B cell (primary cell): ENCODE measurements at regions not wholly inside any gene's neighbourhood (a gene's known extent, or its start where the extent isn't known, plus 50 kb on each side); places are given as distances from the start of the nearest gene placed in this dataset.

Experiments used
- ATAC-seq: fragments of 200-7000 bp; cut with Tn5 transposase; one replicate; pipeline ENCODE4 v1.10.0; 2021; ENCODE audit warnings: low read depth, mild to moderate bottlenecking, moderate number of reproducible peaks, moderate library complexity
- CTCF ChIA-PET: fragments of 350-600 bp; sonication (Branson Sonifier 250); formaldehyde crosslinking; loops from one replicate; lab custom pipeline; 2021; ENCODE audit warnings: antibody characterized with exemption, inconsistent platforms; lab: Charles Lee
- POLR2A ChIA-PET: fragments of 350-600 bp; sonication (Branson Sonifier 250); formaldehyde crosslinking; loops from one replicate; lab custom pipeline; 2021; ENCODE audit warnings: antibody characterized with exemption; lab: Charles Lee
- DNase-seq: peaks from one replicate; pipeline ENCODE4 v3.0.0; 2013
- H2AFZ ChIP-seq: 2 replicates; pipeline ENCODE4 v1.6.1; 2012; ENCODE audit warnings: mild to moderate bottlenecking, low read depth, low read length; ENCODE audit not compliant: insufficient read depth, poor library complexity, severe bottlenecking
- H3K27ac ChIP-seq, 2 donors: 1 replicate in 1 of 2; 2 replicates in 1 of 2; pipeline ENCODE4 v1.5.1; 2012 to 2013; ENCODE audit warnings: low read length in 2 of 2, mild to moderate bottlenecking in 2 of 2, moderate library complexity in 1 of 2
- H3K27me3 ChIP-seq, 4 experiments: fragments of 200-600 bp in 1 of 4; sonication (generic) in 1 of 4; replicated peaks in 1 of 4; 1 replicate in 2 of 4; 2 replicates in 2 of 4; pipeline versions ENCODE4 v1.6.1 to v1.7.0; 2013 to 2016; ENCODE audit warnings: low read length in 3 of 4, mild to moderate bottlenecking in 2 of 4, mixed read lengths in 1 of 4, moderate library complexity in 1 of 4; ENCODE audit not compliant: insufficient read depth in 4 of 4, control insufficient read depth in 3 of 4; ENCODE audit errors: control extremely low read depth in 1 of 4
- H3K36me3 ChIP-seq, 2 experiments: replicated peaks in 1 of 2; 1 replicate in 1 of 2; 2 replicates in 1 of 2; pipeline versions ENCODE4 v1.6.1 to v1.7.1; 2013; ENCODE audit warnings: low read length in 1 of 2; ENCODE audit not compliant: insufficient read depth in 2 of 2, control insufficient read depth in 1 of 2; ENCODE audit errors: control extremely low read depth in 1 of 2, extremely low read depth in 1 of 2
- H3K4me1 ChIP-seq, 2 donors: fragments of 200-600 bp in 1 of 2; sonication (generic) in 1 of 2; 1 replicate in 1 of 2; 2 replicates in 1 of 2; pipeline versions ENCODE4 v1.5.1 to v1.6.1; 2013 to 2017; ENCODE audit warnings: low read length in 2 of 2; ENCODE audit not compliant: control insufficient read depth in 2 of 2, insufficient read depth in 2 of 2
- H3K4me2 ChIP-seq: replicated peaks from 2 replicates; pipeline ENCODE3; 2012; ENCODE audit warnings: mild to moderate bottlenecking, low read depth, low read length; ENCODE audit not compliant: poor library complexity, severe bottlenecking
- H3K4me3 ChIP-seq, 5 experiments: fragments of 200-600 bp in 1 of 5; sonication (generic) in 1 of 5; 1 replicate in 3 of 5; 2 replicates in 2 of 5; pipeline versions ENCODE4 v1.5.1 to v1.7.0; 2011 to 2016; ENCODE audit warnings: low read length in 4 of 5, mild to moderate bottlenecking in 4 of 5, low read depth in 2 of 5, control low read depth in 1 of 5, moderate library complexity in 1 of 5; ENCODE audit not compliant: insufficient read depth in 1 of 5; ENCODE audit errors: control extremely low read depth in 1 of 5, extremely low read depth in 1 of 5
- H3K79me2 ChIP-seq: fragments of 200-600 bp; sonication (generic); one replicate; pipeline ENCODE4 v1.6.0; 2016; ENCODE audit warnings: low read length; ENCODE audit not compliant: control insufficient read depth, insufficient read depth
- H3K9ac ChIP-seq: fragments of 200-600 bp; sonication (generic); 2 replicates; pipeline ENCODE4 v1.6.1; 2017; ENCODE audit warnings: mild to moderate bottlenecking, low read length, moderate library complexity
- H3K9me3 ChIP-seq, 3 donors: one replicate each; pipeline versions ENCODE4 v1.6.1 to v1.7.1; 2013; ENCODE audit warnings: low read length in 2 of 3; ENCODE audit not compliant: control insufficient read depth in 2 of 3, insufficient read depth in 1 of 3; ENCODE audit errors: control extremely low read depth in 1 of 3
- H4K20me1 ChIP-seq: 2 replicates; pipeline ENCODE4 v1.6.0; 2012; ENCODE audit warnings: mild to moderate bottlenecking, low read length; ENCODE audit not compliant: insufficient read depth, control insufficient read depth, poor library complexity, severe bottlenecking
- H3K27ac Mint-ChIP-seq: one replicate; pipeline ENCODE4 v1.8.0; 2021; ENCODE audit warnings: mixed read lengths
- H3K27me3 Mint-ChIP-seq: one replicate; pipeline ENCODE4 v1.8.0; 2021; ENCODE audit warnings: mixed read lengths
- H3K4me1 Mint-ChIP-seq: one replicate; pipeline ENCODE4 v1.8.0; 2021; ENCODE audit warnings: mixed read lengths
- H3K4me3 Mint-ChIP-seq: one replicate; pipeline ENCODE4 v1.8.0; 2021; ENCODE audit warnings: mixed read lengths
- H3K9me3 Mint-ChIP-seq: one replicate; pipeline ENCODE4 v1.8.0; 2022; ENCODE audit warnings: mixed read lengths; ENCODE audit not compliant: insufficient read depth
- EZH2 ChIP-seq: IDR thresholded peaks from 2 replicates; pipeline ENCODE4 v1.6.1; 2012; ENCODE audit warnings: borderline replicate concordance, low read depth, mild to moderate bottlenecking, moderate library complexity, low read length; ENCODE audit not compliant: insufficient read depth, poor library complexity, severe bottlenecking
- WGBS: methylation state at CpG from one replicate; pipeline ENCODE4 v1.1.5; 2013; ENCODE audit warnings: missing lambda C conversion rate; ENCODE audit not compliant: insufficient coverage; 5-methylcytosine and 5-hydroxymethylcytosine counted together
- intact Hi-C: fragments of 100-400 bp; cut with micrococcal nuclease; formaldehyde crosslinking; loops from one replicate; pipeline ENCODE4 v1.10.0; 2022
- TF ChIP-seq, protein P1 (sequence below): fragments of 200-600 bp; IDR thresholded peaks from one replicate; pipeline ENCODE4 v1.8.0; 2022; ENCODE audit warnings: antibody characterized with exemption, mild to moderate bottlenecking

DNA sequence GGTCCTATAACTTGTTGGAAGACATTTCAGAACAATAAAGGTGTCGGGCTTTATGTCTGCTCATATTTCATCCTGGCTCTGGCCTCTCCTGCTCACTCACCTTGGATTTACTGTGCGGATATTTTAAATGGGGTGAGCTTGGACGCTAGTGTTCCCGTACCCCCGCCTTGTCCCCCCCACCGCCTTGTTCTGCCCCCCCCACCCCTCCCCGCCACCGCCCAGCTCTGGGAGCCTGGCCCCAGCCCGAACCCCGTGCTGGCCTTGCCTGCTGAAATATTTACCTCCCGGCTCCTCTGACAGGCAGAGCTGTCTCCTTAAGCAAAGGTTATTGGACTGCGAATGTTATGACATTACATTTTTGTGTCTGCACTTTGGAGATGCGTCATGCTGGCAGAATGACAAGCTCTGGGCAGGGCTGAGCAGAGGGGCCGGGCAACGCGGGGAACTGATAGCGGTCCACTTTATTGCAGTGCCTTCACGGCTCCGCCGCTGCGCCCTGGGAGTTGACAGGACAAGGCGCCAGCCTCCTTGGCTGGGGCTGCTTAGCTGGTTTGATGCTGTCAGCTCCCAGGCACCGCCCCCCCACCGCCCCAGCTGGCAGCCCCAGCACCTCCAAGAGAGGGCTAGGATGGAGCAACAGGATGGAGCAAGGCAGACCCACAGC, 222.5 kb upstream of the GSE1 start:
- no peaks in the 10 kb centered on the region for H3K4me1 Mint-ChIP-seq
- CTCF ChIA-PET: interaction anchor here (0.5 to 5.0 kb wide), 6 partner anchors 12 to 225 kb away, joined by 3 to 35 read pairs (median 3); partner anchors contain the start of gene GSE1
- H3K4me3 Mint-ChIP-seq: no peak overlapping the region
- H3K27ac Mint-ChIP-seq: no peak overlapping the region
- H3K36me3 ChIP-seq: no peaks in the 10 kb centered on the region
- no peak overlapping the region for H3K27ac ChIP-seq
- no peak overlapping the region for H3K4me3 ChIP-seq
- peaks cover 17% of the 10 kb centered on the region for H3K27me3 Mint-ChIP-seq
- DNase-seq (no peak), ATAC-seq (no peak)
- no peaks in the 10 kb centered on the region for H3K9me3 ChIP-seq
- intact Hi-C loops: loop anchor here (10.0 kb wide), 1 partner anchor 86 kb away; no protein-coding TSS in a partner anchor
- no peaks in the 10 kb centered on the region for H3K79me2 ChIP-seq
- H3K27me3 ChIP-seq: peaks cover 0 to 14% (median 3%) of the 10 kb centered on the region in 4 experiments
- H3K9ac ChIP-seq: no peak overlapping the region
- no peak for TF ChIP-seq EZH2
- TF ChIP-seq, protein P1, sequence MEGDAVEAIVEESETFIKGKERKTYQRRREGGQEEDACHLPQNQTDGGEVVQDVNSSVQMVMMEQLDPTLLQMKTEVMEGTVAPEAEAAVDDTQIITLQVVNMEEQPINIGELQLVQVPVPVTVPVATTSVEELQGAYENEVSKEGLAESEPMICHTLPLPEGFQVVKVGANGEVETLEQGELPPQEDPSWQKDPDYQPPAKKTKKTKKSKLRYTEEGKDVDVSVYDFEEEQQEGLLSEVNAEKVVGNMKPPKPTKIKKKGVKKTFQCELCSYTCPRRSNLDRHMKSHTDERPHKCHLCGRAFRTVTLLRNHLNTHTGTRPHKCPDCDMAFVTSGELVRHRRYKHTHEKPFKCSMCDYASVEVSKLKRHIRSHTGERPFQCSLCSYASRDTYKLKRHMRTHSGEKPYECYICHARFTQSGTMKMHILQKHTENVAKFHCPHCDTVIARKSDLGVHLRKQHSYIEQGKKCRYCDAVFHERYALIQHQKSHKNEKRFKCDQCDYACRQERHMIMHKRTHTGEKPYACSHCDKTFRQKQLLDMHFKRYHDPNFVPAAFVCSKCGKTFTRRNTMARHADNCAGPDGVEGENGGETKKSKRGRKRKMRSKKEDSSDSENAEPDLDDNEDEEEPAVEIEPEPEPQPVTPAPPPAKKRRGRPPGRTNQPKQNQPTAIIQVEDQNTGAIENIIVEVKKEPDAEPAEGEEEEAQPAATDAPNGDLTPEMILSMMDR: no peak
- H4K20me1 ChIP-seq: no peaks in the 10 kb centered on the region
- no peaks in the 10 kb centered on the region for H3K9me3 Mint-ChIP-seq
- 93% methylated on average over 16 of the region's 24 CpGs for WGBS
- no peak overlapping the region for H3K4me2 ChIP-seq
- H2AFZ ChIP-seq: no peak overlapping the region
- POLR2A ChIA-PET: no interaction called here
- no peaks in the 10 kb centered on the region for H3K4me1 ChIP-seq

DNA sequence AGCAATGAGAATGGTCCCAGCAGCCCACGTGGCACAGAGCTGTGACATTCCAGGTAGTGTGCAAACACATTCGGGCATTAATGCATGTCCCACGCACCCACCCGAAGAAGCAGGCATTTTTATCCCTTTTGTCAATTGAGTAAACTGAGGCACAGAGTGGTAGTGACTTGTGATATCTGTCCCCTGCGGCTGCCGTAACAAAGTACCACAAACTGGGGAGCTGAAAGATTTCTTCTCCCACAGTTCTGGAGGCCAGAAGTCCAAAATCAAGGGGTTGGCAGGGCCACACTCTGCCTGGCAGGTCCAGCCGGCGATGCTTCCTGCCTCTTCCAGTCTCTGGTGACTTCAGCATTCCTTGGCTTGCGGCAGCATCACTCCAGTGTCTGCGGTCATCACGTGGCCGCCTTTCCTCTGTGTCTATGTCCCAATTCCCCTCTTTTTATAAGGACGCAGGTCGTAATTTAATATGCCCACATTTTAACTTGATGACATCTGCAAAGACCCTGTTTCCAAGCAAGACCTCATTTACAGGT, 221.9 kb upstream of the GSE1 start:
- H3K4me1 Mint-ChIP-seq: no peaks in the 10 kb centered on the region
- TF ChIP-seq, protein P1: no peak
- no peak for TF ChIP-seq EZH2
- Histone ChIP-seq H3K27me3 (peaks cover 0 to 9% (median 3%) of the 10 kb centered on the region in 4 experiments), H3K4me3 (no peak overlapping the region), H4K20me1 (no peaks in the 10 kb centered on the region), H3K36me3 (no peaks in the 10 kb centered on the region), H3K4me1 (no peaks in the 10 kb centered on the region), H3K9me3 (no peaks in the 10 kb centered on the region), H3K4me2 (no peak overlapping the region), H3K27ac (no peak overlapping the region), H3K9ac (no peak overlapping the region), H3K79me2 (no peaks in the 10 kb centered on the region), H2AFZ (no peak overlapping the region)
- ATAC-seq (no peak), DNase-seq (no peak)
- H3K9me3 Mint-ChIP-seq: no peaks in the 10 kb centered on the region
- H3K27me3 Mint-ChIP-seq: peaks cover 17% of the 10 kb centered on the region
- WGBS: 95% methylated on average over 12 of the region's 14 CpGs
- no peak overlapping the region for H3K4me3 Mint-ChIP-seq
- ChIA-PET POLR2A (no interaction called here), CTCF (interaction anchor here (0.5 to 5.0 kb wide), 7 partner anchors 13 to 224 kb away, joined by 3 to 35 read pairs (median 3); partner anchors contain the start of gene GSE1)
- no peak overlapping the region for H3K27ac Mint-ChIP-seq
- intact Hi-C loops: loop anchor here (10.0 kb wide), 1 partner anchor 86 kb away; no protein-coding TSS in a partner anchor
